Esophagus squamous epithelium (tissue), 4 donors: ENCODE measurements at regions not wholly inside any gene's neighbourhood (a gene's known extent, or its start where the extent isn't known, plus 50 kb on each side); places are given as distances from the start of the nearest gene placed in this dataset.

Experiments
- CTCF ChIP-seq, 6 experiments: fragments of 450-650 bp in 4 of 6; fragments of 200-600 bp in 2 of 6; sonication (generic) in 2 of 6; IDR thresholded peaks; one replicate each; pipeline ENCODE4 v1.5.1; 2016 to 2019; ENCODE audit warnings: antibody characterized with exemption in 6 of 6, mild to moderate bottlenecking in 4 of 6, moderate library complexity in 4 of 6
- POLR2A ChIP-seq, 4 donors: fragments of 450-650 bp; IDR thresholded peaks; one replicate each; pipeline ENCODE4 v1.6.1; 2017; ENCODE audit warnings: antibody characterized with exemption in 4 of 4, mild to moderate bottlenecking in 4 of 4, moderate library complexity in 3 of 4

GRCh38 chr9:80632041-80632440 is 1057.3 kb downstream of the TLE1 start:
- no peak for TF ChIP-seq CTCF (IDR thresholded peaks at IDR 0.05)
- TF ChIP-seq POLR2A (IDR thresholded peaks at IDR 0.05), result no peak
